Lower lobe of right lung (tissue), 2 donors: ENCODE measurements at regions not wholly inside any gene's neighbourhood (a gene's known extent, or its start where the extent isn't known, plus 50 kb on each side); places are given as distances from the start of the nearest gene placed in this dataset.
A peak's percentile ranks its signal among the peaks of the same experiment; 100 is the strongest.

Source experiments
- ATAC-seq, 2 donors: fragments of 200-7000 bp; cut with Tn5 transposase; one replicate each; pipeline ENCODE4 v1.9.1; 2020 to 2022; ENCODE audit warnings: mild to moderate bottlenecking in 2 of 2, moderate library complexity in 2 of 2
- DNase-seq: peaks from one replicate; pipeline ENCODE4 v3.0.0-alpha.2; 2020
- H3K27ac ChIP-seq: fragments of 200-600 bp; one replicate; pipeline ENCODE4 v1.8.0; 2022
- H3K27me3 ChIP-seq: fragments of 200-600 bp; one replicate; pipeline ENCODE4 v1.8.0; 2022; ENCODE audit warnings: low read depth
- H3K36me3 ChIP-seq: fragments of 200-600 bp; one replicate; pipeline ENCODE4 v1.8.0; 2022; ENCODE audit warnings: mild to moderate bottlenecking
- H3K4me1 ChIP-seq: fragments of 200-600 bp; one replicate; pipeline ENCODE4 v1.8.0; 2022
- H3K4me3 ChIP-seq: fragments of 200-600 bp; one replicate; pipeline ENCODE4 v1.8.0; 2022; ENCODE audit warnings: mild to moderate bottlenecking
- H3K9me3 ChIP-seq: fragments of 200-600 bp; one replicate; pipeline ENCODE4 v1.8.0; 2022
- CTCF ChIP-seq: fragments of 200-600 bp; IDR thresholded peaks from one replicate; pipeline ENCODE4 v1.8.0; 2022; ENCODE audit warnings: antibody characterized with exemption, mild to moderate bottlenecking
- intact Hi-C: fragments of 100-400 bp; cut with DNase I; formaldehyde crosslinking; loops from one replicate; pipeline ENCODE4 v1.11.0; 2022
- donor health status: DM: no; HTN: yes; CAD: no; lungs with severe emphysema.

- no peaks in the 10 kb centered on the region for H3K4me1 ChIP-seq
- H3K4me3 ChIP-seq, result no peak overlapping the region
- TF ChIP-seq CTCF, result no peak
- H3K9me3 ChIP-seq, result peaks cover 8% of the 10 kb centered on the region
- ATAC-seq (no peak), DNase-seq (no peak)
- no peaks in the 10 kb centered on the region for H3K36me3 ChIP-seq
- intact Hi-C loops, result no loop called here
- no peak overlapping the region for H3K27ac ChIP-seq
- H3K27me3 ChIP-seq, result no peaks in the 10 kb centered on the region
These were observed 671.9 kb downstream of the TRIML1 start for GRCh38 chr4:188811121-188811520.

DNA sequence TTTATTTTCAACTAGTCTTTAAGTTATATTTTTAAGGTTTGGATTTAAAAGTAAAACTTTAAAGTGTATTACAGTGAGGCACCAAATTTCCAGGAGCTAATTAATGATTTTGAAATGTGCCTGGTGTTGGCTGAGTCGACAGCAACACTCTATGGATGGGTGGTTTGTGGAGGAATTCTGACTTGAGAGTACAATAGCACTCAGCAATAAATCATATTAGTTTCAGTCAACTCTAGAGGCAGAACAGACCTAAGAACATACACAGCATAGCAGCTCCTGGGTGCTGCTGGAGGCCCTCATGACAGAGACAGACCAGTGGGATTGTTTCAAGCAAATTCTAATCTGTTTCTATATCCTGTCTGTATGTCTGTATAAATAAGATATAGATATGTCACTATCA is 673.4 kb downstream of the TRIML1 start:
- Histone ChIP-seq H3K27ac (no peak overlapping the region), H3K4me3 (no peak overlapping the region), H3K4me1 (no peaks in the 10 kb centered on the region), H3K36me3 (no peaks in the 10 kb centered on the region), H3K9me3 (peaks cover 8% of the 10 kb centered on the region), H3K27me3 (no peaks in the 10 kb centered on the region)
- no peak for ATAC-seq
- intact Hi-C loops, result no loop called here
- TF ChIP-seq CTCF, result no peak
- DNase-seq, result no peak

GRCh38 chr4:188818300-188818699 is 679.1 kb downstream of the TRIML1 start:
- intact Hi-C loops, result no loop called here
- H3K4me1 ChIP-seq, result no peaks in the 10 kb centered on the region
- no peak for ATAC-seq
- TF ChIP-seq CTCF, result no peak
- no peaks in the 10 kb centered on the region for H3K27me3 ChIP-seq
- no peak for DNase-seq
- H3K4me3 ChIP-seq, result no peak overlapping the region
- H3K36me3 ChIP-seq, result no peaks in the 10 kb centered on the region
- H3K9me3 ChIP-seq, result peaks cover 7% of the 10 kb centered on the region
- no peak overlapping the region for H3K27ac ChIP-seq

GRCh38 chr4:188819233-188819632 is 680.0 kb downstream of the TRIML1 start:
- no peak for DNase-seq
- no peaks in the 10 kb centered on the region for H3K4me1 ChIP-seq
- H3K4me3 ChIP-seq, result no peak overlapping the region
- H3K27ac ChIP-seq, result no peak overlapping the region
- no peaks in the 10 kb centered on the region for H3K9me3 ChIP-seq
- H3K36me3 ChIP-seq, result no peaks in the 10 kb centered on the region
- no peak for TF ChIP-seq CTCF
- ATAC-seq, result no peak
- no peaks in the 10 kb centered on the region for H3K27me3 ChIP-seq
- intact Hi-C loops, result no loop called here

DNA sequence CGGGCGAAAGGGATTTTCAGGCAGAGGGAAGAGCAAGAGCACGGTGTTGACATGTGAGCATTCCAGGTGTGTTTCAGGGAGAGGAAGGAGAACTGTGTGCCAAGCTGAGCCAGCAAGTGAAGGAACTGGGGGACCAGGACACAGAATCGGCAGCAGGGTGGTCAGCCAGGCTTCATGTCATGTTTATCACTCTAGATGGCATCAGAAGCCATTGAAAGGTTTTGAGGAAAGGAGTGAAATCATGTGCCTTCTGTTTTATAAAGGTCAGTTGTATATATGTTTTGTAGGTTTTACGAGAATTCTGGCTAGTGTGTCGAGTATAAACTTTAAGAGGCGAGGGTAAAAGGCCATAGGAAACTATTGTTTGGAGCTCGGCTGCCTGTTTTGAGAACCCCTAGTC is 682.3 kb downstream of the TRIML1 start:
- no peaks in the 10 kb centered on the region for H3K9me3 ChIP-seq
- H3K4me1 ChIP-seq, result no peaks in the 10 kb centered on the region
- intact Hi-C loops, result no loop called here
- H3K27ac ChIP-seq, result no peak overlapping the region
- H3K27me3 ChIP-seq, result no peaks in the 10 kb centered on the region
- H3K4me3 ChIP-seq, result no peak overlapping the region
- TF ChIP-seq CTCF, result no peak
- H3K36me3 ChIP-seq, result no peaks in the 10 kb centered on the region
- ATAC-seq, result no peak
- DNase-seq, result no peak

DNA sequence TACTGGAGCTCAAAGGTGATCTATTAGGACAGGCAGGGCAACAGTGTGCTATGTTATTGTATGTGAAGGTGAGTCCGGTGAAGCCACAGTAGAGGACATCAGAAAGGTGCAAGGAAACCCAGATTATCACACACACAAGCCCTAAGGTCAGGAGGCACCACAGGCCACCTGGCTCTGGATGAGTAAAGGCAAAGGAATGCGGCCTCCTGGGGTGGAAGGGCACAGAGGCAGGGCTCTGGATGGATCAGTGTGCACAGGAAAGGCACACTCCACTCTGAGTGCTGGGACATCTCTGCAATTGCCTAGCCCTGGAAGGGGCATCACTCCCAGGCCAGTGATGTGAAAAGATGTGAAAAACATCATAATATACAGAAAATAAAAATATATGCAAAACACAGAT is 683.5 kb downstream of the TRIML1 start:
- TF ChIP-seq CTCF, result no peak
- intact Hi-C loops, result no loop called here
- no peaks in the 10 kb centered on the region for H3K27me3 ChIP-seq
- H3K36me3 ChIP-seq, result no peaks in the 10 kb centered on the region
- ATAC-seq (peak in 1 of 2 donors; percentile 55), DNase-seq (no peak)
- H3K27ac ChIP-seq, result no peak overlapping the region
- H3K9me3 ChIP-seq, result no peaks in the 10 kb centered on the region
- H3K4me3 ChIP-seq, result no peak overlapping the region
- no peaks in the 10 kb centered on the region for H3K4me1 ChIP-seq
